ENCODE measurements at regions not wholly inside any gene's neighbourhood (a gene's known extent, or its start where the extent isn't known, plus 50 kb on each side); places are given as distances from the start of the nearest gene placed in this dataset.

- Histone ChIP-seq H3K27ac (no peak overlapping the region), H3K9me3 (no peaks in the 10 kb centered on the region), H3K4me1 (replicated peaks) (no peaks in the 10 kb centered on the region), H3K36me3 (no peaks in the 10 kb centered on the region), H3K4me3 (no peak overlapping the region), H3K27me3 (replicated peaks; ENCODE audit: insufficient read depth) (no peaks in the 10 kb centered on the region)
- no peak for DNase-seq (ENCODE audit: low spot score)
- TF ChIP-seq POLR2AphosphoS5 (IDR thresholded peaks at IDR 0.05) (no peak), POLR2A (IDR thresholded peaks at IDR 0.05) (no peak), CTCF (IDR thresholded peaks at IDR 0.05) (no peak)
- intact Hi-C loops (cut with DNase I): no loop called here
- 43% methylated on average over 1 of the region's 1 CpG for WGBS
These were observed 231.3 kb upstream of the GPRIN3 start for GRCh38 chr4:89538886-89539285.

DNA sequence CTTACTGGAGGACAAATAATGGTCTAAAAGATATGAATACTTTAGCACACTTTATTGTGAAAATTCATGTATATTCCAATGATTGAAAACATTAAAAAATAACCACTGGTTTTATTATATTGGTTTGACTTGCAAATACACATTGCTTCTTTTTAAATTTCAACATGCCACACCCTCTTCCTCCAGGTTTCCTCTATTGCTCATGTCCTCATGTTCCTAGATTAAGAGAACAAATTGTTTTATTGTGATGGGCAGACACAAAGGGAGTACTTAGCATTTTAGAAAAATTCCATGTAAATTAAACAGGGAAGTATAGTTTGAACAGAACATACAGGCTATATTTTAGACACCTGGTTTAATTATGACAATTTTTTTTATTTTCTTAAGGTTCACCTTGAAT is 230.6 kb upstream of the GPRIN3 start:
- H3K9me3 ChIP-seq: no peaks in the 10 kb centered on the region
- intact Hi-C loops (cut with DNase I): no loop called here
- H3K4me1 ChIP-seq (replicated peaks): no peaks in the 10 kb centered on the region
- H3K27me3 ChIP-seq (replicated peaks; ENCODE audit: insufficient read depth): no peaks in the 10 kb centered on the region
- no peak overlapping the region for H3K27ac ChIP-seq
- H3K36me3 ChIP-seq: no peaks in the 10 kb centered on the region
- no peak for TF ChIP-seq CTCF (IDR thresholded peaks at IDR 0.05)
- TF ChIP-seq POLR2A (IDR thresholded peaks at IDR 0.05): no peak
- no peak for TF ChIP-seq POLR2AphosphoS5 (IDR thresholded peaks at IDR 0.05)
- DNase-seq (ENCODE audit: low spot score): no peak
- no peak overlapping the region for H3K4me3 ChIP-seq

GRCh38 chr4:89537281-89537680 is 229.7 kb upstream of the GPRIN3 start:
- Histone ChIP-seq H3K27ac (no peak overlapping the region), H3K27me3 (replicated peaks; ENCODE audit: insufficient read depth) (no peaks in the 10 kb centered on the region), H3K4me3 (no peak overlapping the region), H3K4me1 (replicated peaks) (no peaks in the 10 kb centered on the region), H3K36me3 (no peaks in the 10 kb centered on the region), H3K9me3 (no peaks in the 10 kb centered on the region)
- WGBS: 37% methylated on average over 1 of the region's 1 CpG
- intact Hi-C loops (cut with DNase I): no loop called here
- no peak for DNase-seq (ENCODE audit: low spot score)
- TF ChIP-seq POLR2AphosphoS5 (IDR thresholded peaks at IDR 0.05) (no peak), POLR2A (IDR thresholded peaks at IDR 0.05) (no peak)

DNA sequence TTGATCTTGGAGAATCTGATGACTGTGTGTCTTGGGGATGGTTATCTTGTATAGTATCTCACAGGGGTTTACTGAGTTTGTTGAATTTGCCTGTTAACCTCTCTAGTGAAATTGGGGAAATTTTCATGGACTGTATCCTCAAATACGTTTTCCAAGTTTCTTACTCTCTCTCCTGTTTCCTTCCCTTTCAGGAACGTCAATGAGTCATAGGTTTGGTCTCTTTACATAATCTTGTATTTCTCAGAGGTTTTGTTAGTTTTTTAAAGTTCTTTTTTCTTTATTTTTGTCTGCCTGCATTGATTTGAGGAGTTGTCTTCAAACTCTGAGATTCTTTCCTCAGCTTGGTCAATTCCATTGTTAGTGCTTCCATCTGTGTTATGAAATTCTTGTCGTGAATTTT is 227.7 kb upstream of the GPRIN3 start:
- TF ChIP-seq POLR2A (IDR thresholded peaks at IDR 0.05): no peak
- no peak for TF ChIP-seq CTCF (IDR thresholded peaks at IDR 0.05)
- TF ChIP-seq POLR2AphosphoS5 (IDR thresholded peaks at IDR 0.05): no peak
- H3K9me3 ChIP-seq: no peaks in the 10 kb centered on the region
- 84% methylated on average over 3 of the region's 3 CpGs for WGBS
- intact Hi-C loops (cut with DNase I): no loop called here
- H3K27ac ChIP-seq: no peak overlapping the region
- H3K27me3 ChIP-seq (replicated peaks; ENCODE audit: insufficient read depth): no peaks in the 10 kb centered on the region
- no peaks in the 10 kb centered on the region for H3K36me3 ChIP-seq
- no peak for DNase-seq (ENCODE audit: low spot score)
- no peak overlapping the region for H3K4me3 ChIP-seq
- no peaks in the 10 kb centered on the region for H3K4me1 ChIP-seq (replicated peaks)

- no peaks in the 10 kb centered on the region for H3K36me3 ChIP-seq
- H3K9me3 ChIP-seq: no peaks in the 10 kb centered on the region
- TF ChIP-seq POLR2AphosphoS5 (IDR thresholded peaks at IDR 0.05): no peak
- TF ChIP-seq CTCF (IDR thresholded peaks at IDR 0.05): no peak
- TF ChIP-seq POLR2A (IDR thresholded peaks at IDR 0.05): no peak
- intact Hi-C loops (cut with DNase I): no loop called here
- H3K27ac ChIP-seq: no peak overlapping the region
- H3K4me1 ChIP-seq (replicated peaks): no peaks in the 10 kb centered on the region
- no peaks in the 10 kb centered on the region for H3K27me3 ChIP-seq (replicated peaks; ENCODE audit: insufficient read depth)
- DNase-seq (ENCODE audit: low spot score): no peak
- H3K4me3 ChIP-seq: no peak overlapping the region
These were observed 226.8 kb upstream of the GPRIN3 start for GRCh38 chr4:89534356-89534755.

Data from prostate gland (tissue), 2 donors.